HEK293 (cell line): ENCODE measurements at regions not wholly inside any gene's neighbourhood (a gene's known extent, or its start where the extent isn't known, plus 50 kb on each side); places are given as distances from the start of the nearest gene placed in this dataset.
A peak's percentile ranks its signal among the peaks of the same experiment; 100 is the strongest.

Experiments used
- CTCF ChIA-PET: fragments of 350-600 bp; formaldehyde crosslinking; extraction: SDS; loops from one replicate; lab custom pipeline; 2021; ENCODE audit warnings: antibody characterized with exemption; lab: Yijun Ruan, JAX
- POLR2A ChIA-PET: fragments of 300-600 bp; formaldehyde crosslinking; extraction: SDS; loops from one replicate; lab custom pipeline; 2020; ENCODE audit warnings: antibody characterized with exemption, inconsistent platforms; lab: Yijun Ruan, JAX
- H3K27ac ChIP-seq: fragments of 200-500 bp; sonication (Bioruptor generic); 2 replicates; pipeline ENCODE4 v1.5.1; 2014; ENCODE audit warnings: low read depth, low read length, control low read depth, inconsistent platforms; ENCODE audit errors: extremely low read depth
- H3K36me3 ChIP-seq, 2 experiments: fragments of 200-500 bp in 1 of 2; sonication (Bioruptor generic) in 1 of 2; 1 replicate in 1 of 2; 2 replicates in 1 of 2; pipeline ENCODE4 v1.5.1; 2014 to 2017; ENCODE audit warnings: inconsistent platforms in 2 of 2, low read length in 2 of 2; ENCODE audit not compliant: control insufficient read depth in 2 of 2, insufficient read depth in 1 of 2
- H3K4me1 ChIP-seq: fragments of 200-500 bp; sonication (Bioruptor generic); 2 replicates; pipeline ENCODE4 v1.5.1; 2014; ENCODE audit warnings: mild to moderate bottlenecking, low read length, inconsistent platforms; ENCODE audit not compliant: control insufficient read depth, insufficient read depth
- H3K4me3 ChIP-seq: 2 replicates; pipeline ENCODE4 v1.5.1; 2011; ENCODE audit warnings: low read depth, mild to moderate bottlenecking, control low read depth, low read length, moderate library complexity
- H3K9me3 ChIP-seq: fragments of 200-500 bp; sonication (Bioruptor generic); 2 replicates; pipeline ENCODE4 v1.5.1; 2014; ENCODE audit warnings: low read depth, low read length, inconsistent platforms; ENCODE audit not compliant: control insufficient read depth, insufficient read depth
- BCL11B ChIP-seq: fragments of 450-650 bp; formaldehyde crosslinking; IDR thresholded peaks from 2 replicates; pipeline ENCODE4 v1.5.1; 2016; ENCODE audit warnings: low read depth, missing biosample characterization, missing genetic modification characterization
- KLF16 ChIP-seq: fragments of 450-650 bp; formaldehyde crosslinking; IDR thresholded peaks from 2 replicates; pipeline ENCODE4 v1.5.1; 2017; ENCODE audit warnings: missing biosample characterization, missing genetic modification characterization
- RBAK ChIP-seq: fragments of 450-650 bp; formaldehyde crosslinking; IDR thresholded peaks from 2 replicates; pipeline ENCODE4 v1.5.1; 2016; ENCODE audit warnings: missing biosample characterization, missing genetic modification characterization
- SP7 ChIP-seq: fragments of 450-650 bp; formaldehyde crosslinking; IDR thresholded peaks from 2 replicates; pipeline ENCODE4 v1.5.1; 2016; ENCODE audit warnings: missing biosample characterization, missing genetic modification characterization
- ZFP37 ChIP-seq: fragments of 450-650 bp; formaldehyde crosslinking; IDR thresholded peaks from 2 replicates; pipeline ENCODE4 v1.5.1; 2016; ENCODE audit warnings: missing biosample characterization, missing genetic modification characterization
- ZNF121 ChIP-seq: fragments of 450-650 bp; formaldehyde crosslinking; IDR thresholded peaks from 2 replicates; pipeline ENCODE4 v1.5.1; 2016; ENCODE audit warnings: missing biosample characterization, missing genetic modification characterization
- ZNF16 ChIP-seq: fragments of 450-650 bp; formaldehyde crosslinking; IDR thresholded peaks from 2 replicates; pipeline ENCODE4 v1.5.1; 2016; ENCODE audit warnings: low read depth, missing biosample characterization, missing genetic modification characterization
- ZNF175 ChIP-seq: fragments of 450-650 bp; formaldehyde crosslinking; IDR thresholded peaks from 2 replicates; pipeline ENCODE4 v1.5.1; 2016; ENCODE audit warnings: missing biosample characterization, missing genetic modification characterization
- ZNF2 ChIP-seq: fragments of 450-650 bp; formaldehyde crosslinking; IDR thresholded peaks from 2 replicates; pipeline ENCODE4 v1.5.1; 2016; ENCODE audit warnings: missing biosample characterization, missing genetic modification characterization
- ZNF223 ChIP-seq: fragments of 450-650 bp; formaldehyde crosslinking; IDR thresholded peaks from 2 replicates; pipeline ENCODE4 v1.5.1; 2016; ENCODE audit warnings: missing biosample characterization, missing genetic modification characterization
- ZNF24 ChIP-seq: fragments of 450-650 bp; formaldehyde crosslinking; IDR thresholded peaks from 2 replicates; pipeline ENCODE4 v1.5.1; 2016; ENCODE audit warnings: missing biosample characterization, missing genetic modification characterization
- ZNF266 ChIP-seq: fragments of 450-650 bp; formaldehyde crosslinking; IDR thresholded peaks from 2 replicates; pipeline ENCODE4 v1.5.1; 2016; ENCODE audit warnings: missing biosample characterization, missing genetic modification characterization, low read depth
- ZNF302 ChIP-seq: fragments of 450-650 bp; formaldehyde crosslinking; IDR thresholded peaks from 2 replicates; pipeline ENCODE4 v1.5.1; 2016; ENCODE audit warnings: missing biosample characterization, missing genetic modification characterization, low read depth
- ZNF341 ChIP-seq: fragments of 450-650 bp; formaldehyde crosslinking; IDR thresholded peaks from 2 replicates; pipeline ENCODE4; 2016; ENCODE audit warnings: low read depth, missing biosample characterization, missing genetic modification characterization
- ZNF623 ChIP-seq: fragments of 450-650 bp; formaldehyde crosslinking; IDR thresholded peaks from 2 replicates; pipeline ENCODE4 v1.5.1; 2016; ENCODE audit warnings: missing biosample characterization, missing genetic modification characterization
- ZNF626 ChIP-seq: fragments of 450-650 bp; sonication (Bioruptor Pico); formaldehyde crosslinking; IDR thresholded peaks from 2 replicates; pipeline ENCODE4 v1.5.1; 2018; ENCODE audit warnings: missing biosample characterization, missing genetic modification characterization, inconsistent platforms
- ZNF664 ChIP-seq: fragments of 450-650 bp; formaldehyde crosslinking; IDR thresholded peaks from 2 replicates; pipeline ENCODE4 v1.5.1; 2016; ENCODE audit warnings: missing biosample characterization, missing genetic modification characterization
- ZNF747 ChIP-seq: fragments of 450-650 bp; formaldehyde crosslinking; IDR thresholded peaks from 2 replicates; pipeline ENCODE4 v1.5.1; 2016; ENCODE audit warnings: missing biosample characterization, missing genetic modification characterization
- ZNF791 ChIP-seq: fragments of 450-650 bp; formaldehyde crosslinking; IDR thresholded peaks from 2 replicates; pipeline ENCODE4 v1.5.1; 2016; ENCODE audit warnings: missing biosample characterization, missing genetic modification characterization
- ZNF792 ChIP-seq: fragments of 450-650 bp; formaldehyde crosslinking; IDR thresholded peaks from 2 replicates; pipeline ENCODE4 v1.5.1; 2016; ENCODE audit warnings: missing biosample characterization, missing genetic modification characterization
- ZNF830 ChIP-seq: fragments of 450-650 bp; IDR thresholded peaks from 2 replicates; pipeline ENCODE4 v1.5.0; 2018; ENCODE audit warnings: missing biosample characterization, missing genetic modification characterization, low read depth, mild to moderate bottlenecking, moderate library complexity
- TF ChIP-seq, protein P1 (sequence below): fragments of 450-650 bp; formaldehyde crosslinking; IDR thresholded peaks from 2 replicates; pipeline ENCODE4 v1.5.1; 2016; ENCODE audit warnings: missing biosample characterization, missing genetic modification characterization
- TF ChIP-seq, protein P2 (sequence below): fragments of 450-650 bp; formaldehyde crosslinking; IDR thresholded peaks from 2 replicates; pipeline ENCODE4 v1.5.1; 2016; ENCODE audit warnings: missing biosample characterization, missing genetic modification characterization

DNA sequence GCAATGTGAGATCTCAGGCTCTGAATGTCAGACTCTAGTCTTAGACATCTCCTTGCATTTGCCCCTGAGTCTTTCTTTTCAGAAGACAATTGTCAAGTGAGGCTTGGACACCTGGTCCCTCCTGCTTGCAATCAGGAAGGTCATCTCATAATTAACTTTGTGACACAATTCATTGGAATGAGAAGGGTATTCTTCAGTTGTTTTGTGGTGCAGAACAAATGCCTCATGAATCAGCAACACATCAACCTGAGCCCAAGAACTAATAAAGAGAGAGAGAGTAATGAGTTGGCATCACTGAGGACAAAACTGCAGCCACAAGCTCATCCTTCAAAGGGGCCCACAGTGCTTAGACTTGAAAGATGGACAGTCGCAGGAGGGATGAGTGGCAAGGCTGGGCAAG is 375.8 kb downstream of the INSC start (continued):
- TF ChIP-seq ZNF623 (no peak), ZNF121 (no peak), ZNF16 (tag by site-specific recombination) (no peak), ZNF2 (tag by site-specific recombination) (no peak), ZNF24 (tag by site-specific recombination) (no peak), ZNF302 (no peak), ZNF341 (no peak), ZNF626 (tag by site-specific recombination) (no peak), ZNF175 (no peak), ZNF223 (tag by site-specific recombination) (no peak), ZNF747 (tag by site-specific recombination) (no peak), RBAK (tag by site-specific recombination) (no peak)
- TF ChIP-seq, protein P1, sequence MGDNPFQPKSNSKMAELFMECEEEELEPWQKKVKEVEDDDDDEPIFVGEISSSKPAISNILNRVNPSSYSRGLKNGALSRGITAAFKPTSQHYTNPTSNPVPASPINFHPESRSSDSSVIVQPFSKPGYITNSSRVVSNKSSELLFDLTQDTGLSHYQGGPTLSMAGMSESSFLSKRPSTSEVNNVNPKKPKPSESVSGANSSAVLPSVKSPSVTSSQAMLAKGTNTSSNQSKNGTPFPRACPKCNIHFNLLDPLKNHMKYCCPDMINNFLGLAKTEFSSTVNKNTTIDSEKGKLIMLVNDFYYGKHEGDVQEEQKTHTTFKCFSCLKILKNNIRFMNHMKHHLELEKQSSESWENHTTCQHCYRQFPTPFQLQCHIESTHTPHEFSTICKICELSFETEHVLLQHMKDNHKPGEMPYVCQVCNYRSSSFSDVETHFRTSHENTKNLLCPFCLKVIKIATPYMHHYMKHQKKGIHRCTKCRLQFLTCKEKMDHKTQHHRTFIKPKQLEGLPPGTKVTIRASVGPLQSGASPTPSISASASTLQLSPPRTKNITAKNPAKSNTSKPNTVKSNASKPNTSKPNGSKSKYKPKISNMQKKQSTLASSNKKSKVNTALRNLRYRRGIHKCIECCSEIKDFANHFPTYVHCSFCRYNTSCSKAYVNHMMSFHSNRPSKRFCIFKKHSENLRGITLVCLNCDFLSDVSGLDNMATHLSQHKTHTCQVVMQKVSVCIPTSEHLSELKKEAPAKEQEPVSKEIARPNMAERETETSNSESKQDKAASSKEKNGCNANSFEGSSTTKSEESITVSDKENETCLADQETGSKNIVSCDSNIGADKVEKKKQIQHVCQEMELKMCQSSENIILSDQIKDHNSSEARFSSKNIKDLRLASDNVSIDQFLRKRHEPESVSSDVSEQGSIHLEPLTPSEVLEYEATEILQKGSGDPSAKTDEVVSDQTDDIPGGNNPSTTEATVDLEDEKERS (tag by site-specific recombination): no peak

DNA sequence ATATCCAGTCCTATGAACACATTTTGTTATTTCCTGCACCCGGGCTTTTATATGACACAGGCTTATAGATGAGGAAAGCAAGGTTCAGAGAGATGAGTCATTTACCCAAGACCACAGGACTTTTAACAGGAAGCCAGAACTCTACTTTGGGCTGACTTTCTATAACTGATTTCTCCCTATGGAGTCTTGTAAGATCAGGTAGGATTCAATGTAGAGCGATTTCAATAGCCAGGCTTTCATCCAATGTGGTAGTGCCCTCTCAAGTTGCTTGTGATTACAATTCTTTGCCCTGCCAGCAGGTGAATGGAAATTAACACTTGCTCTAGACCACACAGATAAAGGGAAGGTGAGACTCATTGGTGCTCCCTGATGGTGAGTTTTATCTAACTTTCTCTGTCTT is 378.3 kb downstream of the INSC start:
- POLR2A ChIA-PET: no interaction called here
- no peak overlapping the region for H3K27ac ChIP-seq
- H3K36me3 ChIP-seq: no peaks in the 10 kb centered on the region

DNA sequence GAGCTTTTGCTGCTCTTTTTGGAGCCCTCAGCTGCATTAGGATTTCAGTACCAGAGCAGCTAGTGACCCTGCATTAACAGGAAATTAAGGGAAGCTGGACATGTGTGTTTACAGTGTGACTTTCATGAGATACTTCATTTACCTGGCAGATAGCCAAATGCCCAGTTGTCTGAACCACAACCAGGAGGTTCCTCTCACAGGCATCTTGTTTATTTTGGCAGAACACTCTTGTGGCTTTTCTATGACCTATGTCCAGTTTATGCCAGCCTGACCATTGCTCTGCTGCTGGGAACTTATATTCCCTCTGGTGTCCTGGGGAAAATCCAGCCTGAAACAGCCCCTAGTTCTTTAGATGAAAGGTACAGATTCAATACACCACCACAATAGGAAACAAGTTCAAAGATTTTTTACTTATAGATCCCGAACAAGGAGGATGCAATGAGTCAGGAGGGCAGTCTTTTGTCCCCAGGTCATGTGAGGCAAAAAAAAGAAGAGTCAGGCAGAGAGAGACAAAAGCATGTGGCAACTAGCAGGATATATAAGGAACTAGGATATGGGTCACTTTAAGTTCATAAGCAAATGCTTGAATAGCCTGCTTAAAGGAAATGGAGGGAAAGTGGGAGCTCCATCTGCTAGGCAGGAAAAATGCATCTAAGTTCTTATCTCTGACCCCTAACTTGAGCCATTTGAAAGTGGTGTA is 379.3 kb downstream of the INSC start:
- no peaks in the 10 kb centered on the region; the same call in 1 of the 2 replicates for H3K4me1 ChIP-seq
- H3K9me3 ChIP-seq: no peaks in the 10 kb centered on the region
- CTCF ChIA-PET: interaction anchor here (0.6 kb wide), 1 partner anchor 44 kb away, joined by 5 read pairs; no protein-coding TSS in a partner anchor
- H3K27ac ChIP-seq: no peak overlapping the region
- H3K36me3 ChIP-seq: no peaks in the 10 kb centered on the region
- POLR2A ChIA-PET: no interaction called here
- H3K4me3 ChIP-seq: no peak overlapping the region
- TF ChIP-seq ZNF664 (peak; percentile 91), SP7 (no peak), ZNF792 (tag by site-specific recombination) (no peak)

More for the DNA sequence above, 378.3 kb downstream of the INSC start:
- CTCF ChIA-PET: no interaction called here
- TF ChIP-seq ZNF747 (tag by site-specific recombination): no peak
- no peak for TF ChIP-seq KLF16
- TF ChIP-seq ZNF791 (tag by site-specific recombination): no peak
- TF ChIP-seq ZNF266: no peak
- no peak for TF ChIP-seq ZFP37
- no peak for TF ChIP-seq ZNF341
- TF ChIP-seq BCL11B (tag by site-specific recombination): no peak
- TF ChIP-seq ZNF830 (tag by site-specific recombination): no peak
- TF ChIP-seq, protein P2, sequence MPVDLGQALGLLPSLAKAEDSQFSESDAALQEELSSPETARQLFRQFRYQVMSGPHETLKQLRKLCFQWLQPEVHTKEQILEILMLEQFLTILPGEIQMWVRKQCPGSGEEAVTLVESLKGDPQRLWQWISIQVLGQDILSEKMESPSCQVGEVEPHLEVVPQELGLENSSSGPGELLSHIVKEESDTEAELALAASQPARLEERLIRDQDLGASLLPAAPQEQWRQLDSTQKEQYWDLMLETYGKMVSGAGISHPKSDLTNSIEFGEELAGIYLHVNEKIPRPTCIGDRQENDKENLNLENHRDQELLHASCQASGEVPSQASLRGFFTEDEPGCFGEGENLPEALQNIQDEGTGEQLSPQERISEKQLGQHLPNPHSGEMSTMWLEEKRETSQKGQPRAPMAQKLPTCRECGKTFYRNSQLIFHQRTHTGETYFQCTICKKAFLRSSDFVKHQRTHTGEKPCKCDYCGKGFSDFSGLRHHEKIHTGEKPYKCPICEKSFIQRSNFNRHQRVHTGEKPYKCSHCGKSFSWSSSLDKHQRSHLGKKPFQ (tag by site-specific recombination): no peak
- TF ChIP-seq, all 188 proteins: peak for 0
- H3K9me3 ChIP-seq: no peaks in the 10 kb centered on the region
- no peak overlapping the region for H3K4me3 ChIP-seq
- H3K4me1 ChIP-seq: no peaks in the 10 kb centered on the region; the same call in 1 of the 2 replicates
